ENCODE measurements at regions not wholly inside any gene's neighbourhood (a gene's known extent, or its start where the extent isn't known, plus 50 kb on each side); places are given as distances from the start of the nearest gene placed in this dataset.

- DNase-seq (ENCODE audit: low read depth in 3 of 3) = no peak
These were observed 212.0 kb downstream of the RAD51AP2 start for GRCh38 chr2:17306219-17306618.

- DNase-seq (ENCODE audit: low read depth in 3 of 3) = no peak
These were observed 214.7 kb downstream of the RAD51AP2 start for GRCh38 chr2:17303521-17303920.

GRCh38 chr2:17303054-17303453 lies 215.2 kb downstream of the RAD51AP2 start:
- no peak for DNase-seq (ENCODE audit: low read depth in 3 of 3)

GRCh38 chr2:17302281-17302680 lies 216.0 kb downstream of the RAD51AP2 start:
- no peak for DNase-seq (ENCODE audit: low read depth in 3 of 3)

GRCh38 chr2:17301437-17301836 lies 216.8 kb downstream of the RAD51AP2 start:
- DNase-seq (ENCODE audit: low read depth in 3 of 3) = no peak

GRCh38 chr2:17299891-17300540 lies 218.2 kb downstream of the RAD51AP2 start:
- DNase-seq (ENCODE audit: low read depth in 3 of 3) = no peak

- DNase-seq (ENCODE audit: low read depth in 3 of 3) = no peak
These were observed 219.8 kb downstream of the RAD51AP2 start for GRCh38 chr2:17298453-17298852.

- no peak for DNase-seq (ENCODE audit: low read depth in 3 of 3)
These were observed 221.6 kb downstream of the RAD51AP2 start for GRCh38 chr2:17296686-17297085.

- DNase-seq (ENCODE audit: low read depth in 3 of 3) = no peak
These were observed 228.6 kb downstream of the RAD51AP2 start for GRCh38 chr2:17289669-17290068.

- DNase-seq (ENCODE audit: low read depth in 3 of 3) = no peak
These were observed 231.1 kb downstream of the RAD51AP2 start for GRCh38 chr2:17287183-17287582.

- DNase-seq (ENCODE audit: low read depth in 3 of 3) = no peak
These were observed 235.4 kb downstream of the RAD51AP2 start for GRCh38 chr2:17282826-17283225.

GRCh38 chr2:17282245-17282644 lies 236.0 kb downstream of the RAD51AP2 start:
- DNase-seq (ENCODE audit: low read depth in 3 of 3) = no peak

GRCh38 chr2:17276220-17276619 lies 242.0 kb downstream of the RAD51AP2 start:
- DNase-seq (ENCODE audit: low read depth in 3 of 3) = no peak

GRCh38 chr2:17272652-17273525 lies 245.4 kb downstream of the RAD51AP2 start:
- no peak for DNase-seq (ENCODE audit: low read depth in 3 of 3)

- no peak for DNase-seq (ENCODE audit: low read depth in 3 of 3)
These were observed 246.1 kb downstream of the RAD51AP2 start for GRCh38 chr2:17272170-17272569.

GRCh38 chr2:17271416-17271815 lies 246.8 kb downstream of the RAD51AP2 start:
- DNase-seq (ENCODE audit: low read depth in 3 of 3) = no peak

GRCh38 chr2:17270894-17271293 lies 247.3 kb downstream of the RAD51AP2 start:
- DNase-seq (ENCODE audit: low read depth in 3 of 3) = no peak

- DNase-seq (ENCODE audit: low read depth in 3 of 3) = no peak
These were observed 254.7 kb downstream of the RAD51AP2 start for GRCh38 chr2:17263570-17263968.

- DNase-seq (ENCODE audit: low read depth in 3 of 3) = no peak
These were observed 255.2 kb downstream of the RAD51AP2 start for GRCh38 chr2:17262854-17263569.

- no peak for DNase-seq (ENCODE audit: low read depth in 3 of 3)
These were observed 258.6 kb downstream of the RAD51AP2 start for GRCh38 chr2:17259613-17260012.

GRCh38 chr2:17258861-17259260 lies 259.4 kb downstream of the RAD51AP2 start:
- DNase-seq (ENCODE audit: low read depth in 3 of 3) = no peak

- DNase-seq (ENCODE audit: low read depth in 3 of 3) = no peak
These were observed 260.9 kb downstream of the RAD51AP2 start for GRCh38 chr2:17257189-17257909.
